Central memory CD8-positive, alpha-beta T cell (primary cell): ENCODE measurements at regions not wholly inside any gene's neighbourhood (a gene's known extent, or its start where the extent isn't known, plus 50 kb on each side); places are given as distances from the start of the nearest gene placed in this dataset.
A peak's percentile ranks its signal among the peaks of the same experiment; 100 is the strongest.
"Not testable (repeated sequence)": the region's sequence is repeated elsewhere in the genome, so short reads cannot be mapped to it uniquely, and the experiment has no call there.

ENCODE experiments used
- ATAC-seq: fragments of 150-1000 bp; cut with Tn5 transposase; replicated peaks from 2 replicates; pipeline ENCODE4 v1.10.0; 2022; ENCODE audit warnings: mild to moderate bottlenecking, moderate FRiP score, moderate number of reproducible peaks; ENCODE audit not compliant: poor library complexity, severe bottlenecking; ENCODE audit errors: extremely low read depth
- DNase-seq, 2 donors: peaks; one replicate each; pipeline ENCODE4 v3.0.0; 2021; ENCODE audit warnings: low spot score in 2 of 2
- H3K27ac Mint-ChIP-seq: one replicate; pipeline ENCODE4 v1.8.0; 2022; ENCODE audit warnings: low read depth, mild to moderate bottlenecking, moderate library complexity, mixed read lengths
- H3K27me3 Mint-ChIP-seq: one replicate; pipeline ENCODE4 v1.8.0; 2022; ENCODE audit warnings: mixed read lengths
- H3K36me3 Mint-ChIP-seq: one replicate; pipeline ENCODE4 v1.8.0; 2022; ENCODE audit warnings: mild to moderate bottlenecking, moderate library complexity, mixed read lengths; ENCODE audit not compliant: insufficient read depth
- H3K4me1 Mint-ChIP-seq: one replicate; pipeline ENCODE4 v1.8.0; 2022; ENCODE audit warnings: mixed read lengths
- H3K4me3 Mint-ChIP-seq: one replicate; pipeline ENCODE4 v1.8.0; 2022; ENCODE audit warnings: mild to moderate bottlenecking, moderate library complexity, mixed read lengths
- H3K9me3 Mint-ChIP-seq: one replicate; pipeline ENCODE4 v1.8.0; 2022; ENCODE audit warnings: mixed read lengths

GRCh38 chr6:26273673-26274588, 91.1 kb upstream of the BTN3A2 start:
- Mint-ChIP-seq H3K27ac (no peak overlapping the region), H3K36me3 (peaks cover 13% of the 10 kb centered on the region), H3K27me3 (no peaks in the 10 kb centered on the region), H3K4me1 (peaks cover 11% of the 10 kb centered on the region), H3K9me3 (no peaks in the 10 kb centered on the region), H3K4me3 (no peak overlapping the region)
- DNase-seq (peak in 1 of 2 donors; percentile 41), ATAC-seq (peak; percentile 8)

- Mint-ChIP-seq H3K27ac (no peak overlapping the region), H3K4me3 (no peak overlapping the region), H3K9me3 (no peaks in the 10 kb centered on the region), H3K4me1 (peaks cover 11% of the 10 kb centered on the region), H3K36me3 (peaks cover 13% of the 10 kb centered on the region), H3K27me3 (no peaks in the 10 kb centered on the region)
- DNase-seq (no peak), ATAC-seq (no peak)
Observed at GRCh38 chr6:26275663-26276062, 89.3 kb upstream of the BTN3A2 start.

- peaks cover 7% of the 10 kb centered on the region for H3K36me3 Mint-ChIP-seq
- DNase-seq = no peak
- peaks cover 4% of the 10 kb centered on the region for H3K4me1 Mint-ChIP-seq
- H3K27ac Mint-ChIP-seq = no peak overlapping the region
- no peak overlapping the region for H3K4me3 Mint-ChIP-seq
- ATAC-seq = no peak
- no peaks in the 10 kb centered on the region for H3K9me3 Mint-ChIP-seq
- H3K27me3 Mint-ChIP-seq = no peaks in the 10 kb centered on the region
Observed at GRCh38 chr6:26276841-26277648, 88.0 kb upstream of the BTN3A2 start.

GRCh38 chr6:26278536-26278935, 86.5 kb upstream of the BTN3A2 start:
- Mint-ChIP-seq H3K36me3 (peaks cover 3% of the 10 kb centered on the region), H3K27me3 (no peaks in the 10 kb centered on the region), H3K4me1 (peaks cover 7% of the 10 kb centered on the region), H3K9me3 (no peaks in the 10 kb centered on the region), H3K4me3 (no peak overlapping the region), H3K27ac (no peak overlapping the region)
- DNase-seq (no peak), ATAC-seq (no peak)

- not testable (repeated sequence) for H3K4me3 Mint-ChIP-seq, H3K9me3 Mint-ChIP-seq, DNase-seq
Observed at GRCh38 chr6:26279371-26279770, 85.6 kb upstream of the BTN3A2 start.

GRCh38 chr6:26280407-26280806, 84.6 kb upstream of the BTN3A2 start:
- Mint-ChIP-seq H3K27ac (no peak overlapping the region), H3K4me1 (peaks cover 17% of the 10 kb centered on the region)

More at GRCh38 chr6:26279371-26279770, 85.6 kb upstream of the BTN3A2 start:
- H3K27ac Mint-ChIP-seq, H3K36me3 Mint-ChIP-seq, ATAC-seq, H3K4me1 Mint-ChIP-seq, H3K27me3 Mint-ChIP-seq: not testable (repeated sequence)

GRCh38 chr6:26284537-26285142, 80.4 kb upstream of the BTN3A2 start:
- peak; percentile 36 to 48 for DNase-seq
- peak overlapping the region; percentile 100 for H3K27ac Mint-ChIP-seq
- H3K4me3 Mint-ChIP-seq = peak overlapping the region; percentile 92
- peaks cover 26% of the 10 kb centered on the region for H3K4me1 Mint-ChIP-seq
- peaks cover 10% of the 10 kb centered on the region for H3K27me3 Mint-ChIP-seq
- ATAC-seq = peak; percentile 7
- peaks cover 6% of the 10 kb centered on the region for H3K9me3 Mint-ChIP-seq
- peaks cover 40% of the 10 kb centered on the region for H3K36me3 Mint-ChIP-seq

More at GRCh38 chr6:26280407-26280806, 84.6 kb upstream of the BTN3A2 start:
- H3K27me3 Mint-ChIP-seq = no peaks in the 10 kb centered on the region
- no peak overlapping the region for H3K4me3 Mint-ChIP-seq
- peaks cover 15% of the 10 kb centered on the region for H3K36me3 Mint-ChIP-seq
- no peaks in the 10 kb centered on the region for H3K9me3 Mint-ChIP-seq
- ATAC-seq (no peak), DNase-seq (no peak)

GRCh38 chr6:26285143-26286134, 79.6 kb upstream of the BTN3A2 start:
- peak overlapping the region; percentile 92 for H3K4me3 Mint-ChIP-seq
- peaks cover 10% of the 10 kb centered on the region for H3K27me3 Mint-ChIP-seq
- peak overlapping the region; percentile 100 for H3K27ac Mint-ChIP-seq
- peaks cover 6% of the 10 kb centered on the region for H3K9me3 Mint-ChIP-seq
- ATAC-seq = peak; percentile 90
- DNase-seq = peak; percentile 78 to 91
- peaks cover 26% of the 10 kb centered on the region for H3K4me1 Mint-ChIP-seq
- peaks cover 41% of the 10 kb centered on the region for H3K36me3 Mint-ChIP-seq

GRCh38 chr6:26286168-26286877, 78.7 kb upstream of the BTN3A2 start:
- Mint-ChIP-seq H3K9me3 (peaks cover 6% of the 10 kb centered on the region), H3K36me3 (peaks cover 40% of the 10 kb centered on the region), H3K4me1 (peaks cover 26% of the 10 kb centered on the region), H3K4me3 (peak overlapping the region; percentile 92), H3K27me3 (peaks cover 10% of the 10 kb centered on the region), H3K27ac (peak overlapping the region; percentile 100)
- DNase-seq = peak; percentile 78 to 84
- peak; percentile 10 for ATAC-seq

GRCh38 chr6:26288155-26288554, 76.8 kb upstream of the BTN3A2 start:
- Mint-ChIP-seq H3K36me3 (peaks cover 39% of the 10 kb centered on the region), H3K4me1 (peaks cover 19% of the 10 kb centered on the region), H3K27ac (no peak overlapping the region), H3K9me3 (peaks cover 6% of the 10 kb centered on the region), H3K4me3 (no peak overlapping the region), H3K27me3 (peaks cover 10% of the 10 kb centered on the region)
- no peak for DNase-seq
- no peak for ATAC-seq

GRCh38 chr6:26290941-26291340, 74.1 kb upstream of the BTN3A2 start:
- Mint-ChIP-seq H3K4me3 (no peak overlapping the region), H3K27me3 (peaks cover 9% of the 10 kb centered on the region), H3K27ac (no peak overlapping the region), H3K4me1 (peaks cover 13% of the 10 kb centered on the region), H3K9me3 (peaks cover 6% of the 10 kb centered on the region), H3K36me3 (peaks cover 24% of the 10 kb centered on the region)
- ATAC-seq = no peak
- DNase-seq = no peak
